Smooth muscle cell (in vitro differentiated cells): ENCODE measurements at regions not wholly inside any gene's neighbourhood (a gene's known extent, or its start where the extent isn't known, plus 50 kb on each side); places are given as distances from the start of the nearest gene placed in this dataset.
"Not testable (repeated sequence)": the region's sequence is repeated elsewhere in the genome, so short reads cannot be mapped to it uniquely, and the experiment has no call there.

ENCODE experiments used
- DNase-seq: peaks from one replicate; lab custom pipeline; 2025; ENCODE audit not compliant: unreplicated experiment; lab: John Stamatoyannopoulos, UW
- H2AFZ ChIP-seq: fragments of 200-600 bp; sonication (generic); 2 replicates; pipeline ENCODE4 v1.6.0; 2016; ENCODE audit warnings: antibody characterized with exemption, low read depth, mild to moderate bottlenecking
- H3F3A ChIP-seq: fragments of 200-600 bp; sonication (generic); 2 replicates; pipeline ENCODE4 v1.6.0; 2017; ENCODE audit warnings: antibody characterized with exemption, low read depth
- H3K27ac ChIP-seq: fragments of 200-600 bp; sonication (generic); 2 replicates; pipeline ENCODE4 v1.5.1; 2016; ENCODE audit warnings: low read depth, mild to moderate bottlenecking
- H3K27me3 ChIP-seq: fragments of 200-600 bp; sonication (generic); 2 replicates; pipeline ENCODE4 v1.6.1; 2016; ENCODE audit warnings: low read depth, mild to moderate bottlenecking
- H3K36me3 ChIP-seq: fragments of 200-600 bp; sonication (generic); 2 replicates; pipeline ENCODE4 v1.5.1; 2016; ENCODE audit warnings: low read depth
- H3K4me1 ChIP-seq: fragments of 200-600 bp; sonication (generic); 2 replicates; pipeline ENCODE4 v1.5.1; 2016; ENCODE audit warnings: low read depth
- H3K4me2 ChIP-seq: fragments of 200-600 bp; sonication (generic); 2 replicates; pipeline ENCODE4 v1.6.0; 2016; ENCODE audit warnings: mild to moderate bottlenecking
- H3K4me3 ChIP-seq: fragments of 200-600 bp; sonication (generic); 2 replicates; pipeline ENCODE4 v1.5.1; 2016; ENCODE audit warnings: mild to moderate bottlenecking
- H3K79me2 ChIP-seq: fragments of 200-600 bp; sonication (generic); 2 replicates; pipeline ENCODE4 v1.6.0; 2016; ENCODE audit warnings: low read depth, mild to moderate bottlenecking
- H3K9ac ChIP-seq: fragments of 200-600 bp; sonication (generic); 2 replicates; pipeline ENCODE4 v1.6.0; 2016; ENCODE audit warnings: low read depth
- H3K9me3 ChIP-seq: fragments of 200-600 bp; sonication (generic); replicated peaks from 2 replicates; pipeline ENCODE4 v1.5.1; 2016; ENCODE audit warnings: low read depth
- H4K20me1 ChIP-seq: fragments of 200-600 bp; sonication (generic); 2 replicates; pipeline ENCODE4 v1.6.0; 2016; ENCODE audit warnings: low read depth
- WGBS: methylation state at CpG from one replicate; pipeline ENCODE4 v1.1.7; 2016; ENCODE audit warnings: low lambda C conversion rate; 5-methylcytosine and 5-hydroxymethylcytosine counted together

GRCh38 chr12:9309749-9310148, 101.6 kb upstream of the PZP start:
- H3K36me3 ChIP-seq, H3K9ac ChIP-seq, H2AFZ ChIP-seq, H4K20me1 ChIP-seq, H3K9me3 ChIP-seq, H3K4me1 ChIP-seq, H3K27ac ChIP-seq, H3F3A ChIP-seq, H3K79me2 ChIP-seq, H3K4me2 ChIP-seq, H3K4me3 ChIP-seq, H3K27me3 ChIP-seq, DNase-seq: not testable (repeated sequence)
- 90% methylated on average over 12 of the region's 12 CpGs for WGBS

- H3K27me3 ChIP-seq, H3K9ac ChIP-seq, H2AFZ ChIP-seq, DNase-seq, H3K4me3 ChIP-seq, H3K79me2 ChIP-seq, H3K9me3 ChIP-seq, H3K36me3 ChIP-seq, H3K4me1 ChIP-seq, H3K27ac ChIP-seq, H4K20me1 ChIP-seq, H3K4me2 ChIP-seq, H3F3A ChIP-seq: not testable (repeated sequence)
- WGBS, result 100% methylated on average over 2 of the region's 2 CpGs
Observed at GRCh38 chr12:9308745-9309144, 100.5 kb upstream of the PZP start.

GRCh38 chr12:9308163-9308562, 100.0 kb upstream of the PZP start:
- H2AFZ ChIP-seq, DNase-seq, H3K9ac ChIP-seq, H4K20me1 ChIP-seq, H3K4me1 ChIP-seq, H3F3A ChIP-seq, H3K9me3 ChIP-seq, H3K27ac ChIP-seq, H3K36me3 ChIP-seq, H3K27me3 ChIP-seq, H3K79me2 ChIP-seq, H3K4me3 ChIP-seq, H3K4me2 ChIP-seq: not testable (repeated sequence)
- 96% methylated on average over 10 of the region's 10 CpGs for WGBS

DNA sequence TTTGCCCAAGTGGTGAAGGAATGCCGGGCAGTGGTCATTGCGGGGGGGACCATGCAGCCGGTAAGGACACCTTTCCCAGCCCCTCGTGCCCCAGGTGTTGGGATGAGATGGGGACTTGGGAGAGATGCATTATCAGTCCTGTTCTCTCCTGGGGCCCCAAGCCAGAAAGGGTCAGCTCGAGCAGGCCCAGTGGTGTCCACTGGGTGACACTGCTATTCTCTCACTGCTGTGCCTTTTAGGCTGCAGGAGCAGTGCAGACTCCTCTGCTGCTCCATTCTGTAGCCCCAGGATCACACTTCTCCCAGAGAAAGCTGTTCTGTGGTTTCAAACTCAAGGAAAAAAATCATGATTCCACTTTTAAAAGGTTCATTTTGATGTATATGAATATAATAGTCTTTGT, 99.1 kb upstream of the PZP start:
- H3K4me3 ChIP-seq, H3K36me3 ChIP-seq, H3K27me3 ChIP-seq, H3K27ac ChIP-seq, DNase-seq, H3K4me1 ChIP-seq, H3K9me3 ChIP-seq, H3F3A ChIP-seq, H3K79me2 ChIP-seq, H2AFZ ChIP-seq, H4K20me1 ChIP-seq, H3K9ac ChIP-seq, H3K4me2 ChIP-seq: not testable (repeated sequence)
- WGBS, result 100% methylated on average over 4 of the region's 5 CpGs

- WGBS, result 95% methylated on average over 12 of the region's 12 CpGs
- not testable (repeated sequence) for H3K4me3 ChIP-seq, H3F3A ChIP-seq, H3K27me3 ChIP-seq, H3K27ac ChIP-seq, H3K9me3 ChIP-seq, H3K4me1 ChIP-seq, H3K9ac ChIP-seq, H3K4me2 ChIP-seq, H4K20me1 ChIP-seq, H2AFZ ChIP-seq, H3K79me2 ChIP-seq, H3K36me3 ChIP-seq, DNase-seq
Observed at GRCh38 chr12:9306004-9306403, 97.8 kb upstream of the PZP start.

DNA sequence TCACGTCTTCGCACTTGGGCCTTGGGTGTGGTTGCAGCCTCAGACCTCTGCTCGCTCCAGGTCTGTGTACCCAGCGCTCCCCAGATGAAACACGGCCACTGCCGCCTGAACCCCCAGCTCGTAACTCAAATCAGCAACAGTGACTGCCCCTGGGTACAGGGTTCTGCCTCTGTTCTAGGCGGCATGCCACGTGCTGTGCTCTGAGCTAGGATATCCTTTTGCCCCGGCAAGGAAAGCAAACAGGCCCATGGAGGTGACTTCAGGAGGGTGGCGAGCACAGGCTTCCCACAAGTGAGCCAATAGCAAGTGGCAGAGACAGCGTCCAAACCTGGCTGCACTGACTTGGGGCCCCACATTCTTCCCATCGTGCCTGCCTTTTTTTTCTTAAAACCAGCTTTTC, 96.3 kb upstream of the PZP start:
- H3K4me2 ChIP-seq, H4K20me1 ChIP-seq, H3K4me1 ChIP-seq, H3K27ac ChIP-seq, H3K9me3 ChIP-seq, H3K36me3 ChIP-seq, H3K27me3 ChIP-seq, H3K9ac ChIP-seq, DNase-seq, H3K79me2 ChIP-seq, H3F3A ChIP-seq, H3K4me3 ChIP-seq, H2AFZ ChIP-seq: not testable (repeated sequence)
- 97% methylated on average over 13 of the region's 13 CpGs for WGBS

- 71% methylated on average over 1 of the region's 13 CpGs for WGBS
- H3F3A ChIP-seq, H3K79me2 ChIP-seq, H3K9ac ChIP-seq, H2AFZ ChIP-seq, H3K4me1 ChIP-seq, H3K9me3 ChIP-seq, H3K4me2 ChIP-seq, DNase-seq, H4K20me1 ChIP-seq, H3K27me3 ChIP-seq, H3K4me3 ChIP-seq, H3K27ac ChIP-seq, H3K36me3 ChIP-seq: not testable (repeated sequence)
Observed at GRCh38 chr12:9295872-9296271, 87.7 kb upstream of the PZP start.

- not testable (repeated sequence) for H3K4me2 ChIP-seq, H3K36me3 ChIP-seq, H3K4me1 ChIP-seq, DNase-seq, H3K27ac ChIP-seq, H3K9me3 ChIP-seq, H3K9ac ChIP-seq, H2AFZ ChIP-seq, H3F3A ChIP-seq, H3K27me3 ChIP-seq, H4K20me1 ChIP-seq, H3K4me3 ChIP-seq, H3K79me2 ChIP-seq
- WGBS, result 93% methylated on average over 11 of the region's 16 CpGs
Observed at GRCh38 chr12:9294072-9294620, 86.0 kb upstream of the PZP start.

DNA sequence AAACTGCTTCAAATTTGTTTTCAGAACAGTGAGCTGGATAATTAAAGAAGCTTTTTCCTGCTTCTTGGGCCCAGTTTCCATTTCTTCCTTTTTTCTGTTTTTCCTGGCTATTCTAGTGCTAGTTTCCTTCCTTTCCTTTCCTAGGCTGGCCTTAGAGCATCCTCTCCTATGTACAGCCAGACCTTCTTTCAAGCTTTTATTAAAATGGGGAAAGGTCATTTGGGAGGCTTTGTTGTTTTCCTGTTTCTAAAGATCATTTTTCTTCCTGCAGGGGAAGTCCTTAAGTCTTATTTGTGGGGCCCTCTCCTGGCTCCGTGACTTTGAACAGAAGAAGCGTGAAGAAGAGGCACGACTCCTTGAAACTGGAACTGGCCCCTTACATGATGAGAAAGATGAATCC, 85.2 kb upstream of the PZP start:
- H3K36me3 ChIP-seq, H3K4me3 ChIP-seq, H3F3A ChIP-seq, H3K9ac ChIP-seq, H3K79me2 ChIP-seq, H4K20me1 ChIP-seq, H3K9me3 ChIP-seq, H2AFZ ChIP-seq, H3K4me2 ChIP-seq, H3K4me1 ChIP-seq, H3K27ac ChIP-seq, H3K27me3 ChIP-seq, DNase-seq: not testable (repeated sequence)
- WGBS, result no CpG with 5 or more reads among the region's 3 CpGs
